Esophagus squamous epithelium (tissue), 4 donors: ENCODE measurements at regions not wholly inside any gene's neighbourhood (a gene's known extent, or its start where the extent isn't known, plus 50 kb on each side); places are given as distances from the start of the nearest gene placed in this dataset.

Source experiments
- POLR2A ChIP-seq, 4 donors: fragments of 450-650 bp; IDR thresholded peaks; one replicate each; pipeline ENCODE4 v1.6.1; 2017; ENCODE audit warnings: antibody characterized with exemption in 4 of 4, mild to moderate bottlenecking in 4 of 4, moderate library complexity in 3 of 4
- TF ChIP-seq, protein P1 (sequence below), 6 experiments: fragments of 450-650 bp in 4 of 6; fragments of 200-600 bp in 2 of 6; sonication (generic) in 2 of 6; IDR thresholded peaks; one replicate each; pipeline ENCODE4 v1.5.1; 2016 to 2019; ENCODE audit warnings: antibody characterized with exemption in 6 of 6, mild to moderate bottlenecking in 4 of 6, moderate library complexity in 4 of 6

- TF ChIP-seq, protein P1, sequence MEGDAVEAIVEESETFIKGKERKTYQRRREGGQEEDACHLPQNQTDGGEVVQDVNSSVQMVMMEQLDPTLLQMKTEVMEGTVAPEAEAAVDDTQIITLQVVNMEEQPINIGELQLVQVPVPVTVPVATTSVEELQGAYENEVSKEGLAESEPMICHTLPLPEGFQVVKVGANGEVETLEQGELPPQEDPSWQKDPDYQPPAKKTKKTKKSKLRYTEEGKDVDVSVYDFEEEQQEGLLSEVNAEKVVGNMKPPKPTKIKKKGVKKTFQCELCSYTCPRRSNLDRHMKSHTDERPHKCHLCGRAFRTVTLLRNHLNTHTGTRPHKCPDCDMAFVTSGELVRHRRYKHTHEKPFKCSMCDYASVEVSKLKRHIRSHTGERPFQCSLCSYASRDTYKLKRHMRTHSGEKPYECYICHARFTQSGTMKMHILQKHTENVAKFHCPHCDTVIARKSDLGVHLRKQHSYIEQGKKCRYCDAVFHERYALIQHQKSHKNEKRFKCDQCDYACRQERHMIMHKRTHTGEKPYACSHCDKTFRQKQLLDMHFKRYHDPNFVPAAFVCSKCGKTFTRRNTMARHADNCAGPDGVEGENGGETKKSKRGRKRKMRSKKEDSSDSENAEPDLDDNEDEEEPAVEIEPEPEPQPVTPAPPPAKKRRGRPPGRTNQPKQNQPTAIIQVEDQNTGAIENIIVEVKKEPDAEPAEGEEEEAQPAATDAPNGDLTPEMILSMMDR (IDR thresholded peaks at IDR 0.05): no peak
- no peak for TF ChIP-seq POLR2A (IDR thresholded peaks at IDR 0.05)
These were observed 1557.0 kb downstream of the SI start for GRCh38 chr3:163521261-163521660.
